SU-DHL-6 (cell line): ENCODE measurements at regions not wholly inside any gene's neighbourhood (a gene's known extent, or its start where the extent isn't known, plus 50 kb on each side); places are given as distances from the start of the nearest gene placed in this dataset.

ENCODE experiments used
- EZH2phosphoT487 ChIP-seq: fragments of 200-600 bp; sonication (generic), shearing (Covaris generic); conservative IDR thresholded peaks from 2 replicates; pipeline ENCODE4 v1.6.1; 2018; ENCODE audit warnings: mild to moderate bottlenecking, antibody characterized with exemption, low read length, moderate library complexity, mixed read lengths
- TF ChIP-seq, protein P1 (sequence below): fragments of 200-600 bp; sonication (generic); IDR thresholded peaks from one replicate; pipeline ENCODE4 v1.5.1; 2017; ENCODE audit warnings: antibody characterized with exemption, mild to moderate bottlenecking, low read length, moderate library complexity; ENCODE audit not compliant: insufficient read depth, poor library complexity, severe bottlenecking

DNA sequence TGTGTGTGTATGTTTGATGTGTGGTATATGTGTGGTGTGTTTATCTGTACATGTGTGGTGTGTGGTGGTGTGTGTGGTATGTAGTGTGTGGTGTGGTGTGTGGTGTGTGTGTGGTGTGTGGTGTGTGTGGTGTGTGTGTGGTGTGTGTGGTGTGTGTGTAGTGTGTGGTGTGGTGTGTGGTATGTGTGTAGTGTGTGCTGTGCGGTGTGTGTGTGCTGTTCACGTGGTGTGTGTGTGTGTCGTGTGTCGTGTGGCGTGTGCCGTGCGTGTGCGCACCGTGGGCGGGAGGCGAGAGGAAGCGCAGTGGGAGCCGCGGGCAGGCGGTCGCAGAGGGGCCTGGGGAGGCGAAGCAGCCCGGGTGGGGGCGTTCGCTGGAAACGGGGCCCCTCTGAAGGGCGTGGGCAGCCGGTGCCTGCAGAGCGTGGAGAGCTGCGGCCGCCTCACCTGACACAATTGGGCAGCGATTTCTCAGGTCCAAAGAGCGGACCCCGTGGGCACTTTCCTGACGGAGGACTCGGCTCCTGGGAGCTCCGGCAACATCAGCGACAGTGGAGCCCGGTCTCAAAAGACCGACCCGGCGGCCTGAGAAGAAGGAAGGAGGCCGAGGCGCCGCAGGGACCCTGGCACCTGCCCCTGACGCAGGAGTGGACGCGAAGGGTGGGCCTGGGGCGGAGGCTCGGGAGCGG is 741.1 kb upstream of the SALL3 start:
- TF ChIP-seq, protein P1, sequence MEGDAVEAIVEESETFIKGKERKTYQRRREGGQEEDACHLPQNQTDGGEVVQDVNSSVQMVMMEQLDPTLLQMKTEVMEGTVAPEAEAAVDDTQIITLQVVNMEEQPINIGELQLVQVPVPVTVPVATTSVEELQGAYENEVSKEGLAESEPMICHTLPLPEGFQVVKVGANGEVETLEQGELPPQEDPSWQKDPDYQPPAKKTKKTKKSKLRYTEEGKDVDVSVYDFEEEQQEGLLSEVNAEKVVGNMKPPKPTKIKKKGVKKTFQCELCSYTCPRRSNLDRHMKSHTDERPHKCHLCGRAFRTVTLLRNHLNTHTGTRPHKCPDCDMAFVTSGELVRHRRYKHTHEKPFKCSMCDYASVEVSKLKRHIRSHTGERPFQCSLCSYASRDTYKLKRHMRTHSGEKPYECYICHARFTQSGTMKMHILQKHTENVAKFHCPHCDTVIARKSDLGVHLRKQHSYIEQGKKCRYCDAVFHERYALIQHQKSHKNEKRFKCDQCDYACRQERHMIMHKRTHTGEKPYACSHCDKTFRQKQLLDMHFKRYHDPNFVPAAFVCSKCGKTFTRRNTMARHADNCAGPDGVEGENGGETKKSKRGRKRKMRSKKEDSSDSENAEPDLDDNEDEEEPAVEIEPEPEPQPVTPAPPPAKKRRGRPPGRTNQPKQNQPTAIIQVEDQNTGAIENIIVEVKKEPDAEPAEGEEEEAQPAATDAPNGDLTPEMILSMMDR, result no peak
- no peak for TF ChIP-seq EZH2phosphoT487
